ENCODE measurements at regions not wholly inside any gene's neighbourhood (a gene's known extent, or its start where the extent isn't known, plus 50 kb on each side); places are given as distances from the start of the nearest gene placed in this dataset.

GRCh38 chr5:111656580-111656979 lies 100.4 kb downstream of the NREP start:
- no peak overlapping the region for H3K4me3 ChIP-seq (ENCODE audit: low read depth, low read length)
- H3K14ac ChIP-seq (ENCODE audit: low read length), result no peak overlapping the region
- H2AK5ac ChIP-seq (ENCODE audit: low read length), result no peak overlapping the region
- no peaks in the 10 kb centered on the region for H3K27me3 ChIP-seq (ENCODE audit: insufficient read depth, low read length)
- H3K9me3 ChIP-seq (ENCODE audit: insufficient read depth, low read depth, low read length), result peaks cover 7% of the 10 kb centered on the region
- no peak overlapping the region for H3K18ac ChIP-seq (ENCODE audit: low read length)
- no peak overlapping the region for H4K12ac ChIP-seq (ENCODE audit: low read depth, low read length)
- no peak for DNase-seq
- H3K4ac ChIP-seq (ENCODE audit: low read depth, low read length), result no peak overlapping the region
- no peaks in the 10 kb centered on the region for H3K4me1 ChIP-seq (ENCODE audit: control insufficient read depth in 1 of 2, insufficient read depth in 2 of 2, low read length in 2 of 2)
- no peak overlapping the region for H4K91ac ChIP-seq (ENCODE audit: low read depth, low read length)
- no peak overlapping the region for H2AFZ ChIP-seq (ENCODE audit: insufficient read depth, low read length, poor library complexity)
- H3K27ac ChIP-seq (ENCODE audit: low read depth, low read length), result no peak overlapping the region
- H4K8ac ChIP-seq (ENCODE audit: low read depth, low read length), result no peak overlapping the region
- WGBS (ENCODE audit: extremely low coverage, insufficient coverage, insufficient read length), result no CpG with 5 or more reads among the region's 2 CpGs
- H3K23ac ChIP-seq (ENCODE audit: low read length), result no peak overlapping the region
- no peaks in the 10 kb centered on the region for H3K79me1 ChIP-seq (ENCODE audit: low read length)
- H3K79me2 ChIP-seq (ENCODE audit: control insufficient read depth, insufficient read depth, low read length, poor library complexity), result no peaks in the 10 kb centered on the region
- H3K36me3 ChIP-seq (ENCODE audit: control insufficient read depth in 1 of 2, insufficient read depth in 2 of 2, low read length in 2 of 2), result peaks cover 0 to 2% of the 10 kb centered on the region in 2 experiments
- no peak overlapping the region for H2BK120ac ChIP-seq (ENCODE audit: insufficient read depth, low read length, poor library complexity)
- no peak overlapping the region for H3K9ac ChIP-seq (ENCODE audit: low read length)
- H2BK5ac ChIP-seq (ENCODE audit: low read depth, low read length, poor library complexity), result no peak overlapping the region
- no peak overlapping the region for H3K4me2 ChIP-seq (ENCODE audit: low read length)
- H2BK12ac ChIP-seq (ENCODE audit: low read length), result no peak overlapping the region

DNA sequence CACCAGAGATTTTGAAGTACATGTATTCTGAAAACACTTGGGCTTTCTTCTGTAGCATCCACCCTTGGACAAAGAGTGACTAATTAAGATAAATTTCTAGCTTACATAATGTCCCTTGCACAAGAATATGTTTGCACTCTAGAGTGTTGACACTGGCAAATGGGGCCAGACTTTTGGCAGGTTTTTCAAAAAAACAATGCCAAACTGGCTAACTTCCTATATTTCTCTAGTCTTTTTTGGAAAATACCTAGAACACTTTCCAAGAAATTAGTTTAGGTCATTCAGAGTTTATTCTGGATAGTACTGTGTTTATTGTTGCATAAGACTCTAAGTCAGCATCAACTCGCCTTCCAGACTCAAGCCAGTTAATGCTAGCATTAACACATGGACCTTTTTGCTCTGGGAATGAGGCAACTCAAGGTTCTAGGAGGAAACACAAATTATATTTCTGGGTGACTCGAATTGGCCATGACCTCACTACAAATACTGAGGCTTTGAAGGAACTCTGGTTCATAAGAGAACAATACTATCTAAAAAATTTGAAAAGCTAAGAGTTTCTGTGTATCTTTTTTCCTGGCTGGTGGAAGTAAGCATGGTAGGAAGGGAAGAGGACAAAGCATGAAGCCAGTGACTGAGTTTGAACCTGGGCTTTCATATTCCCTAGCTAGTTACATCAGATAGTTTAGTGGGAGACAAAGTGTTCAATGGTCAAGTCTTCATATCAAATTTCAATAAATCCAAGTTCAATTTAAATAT lies 101.6 kb downstream of the NREP start:
- H3K9me3 ChIP-seq (ENCODE audit: insufficient read depth, low read depth, low read length), result peaks cover 2% of the 10 kb centered on the region
- H3K79me2 ChIP-seq (ENCODE audit: control insufficient read depth, insufficient read depth, low read length, poor library complexity), result no peaks in the 10 kb centered on the region
- H3K14ac ChIP-seq (ENCODE audit: low read length), result no peak overlapping the region
- peak in 1 of 2 donors; percentile 6 for DNase-seq
- no peak overlapping the region for H3K4me3 ChIP-seq (ENCODE audit: low read depth, low read length)
- no peaks in the 10 kb centered on the region for H3K79me1 ChIP-seq (ENCODE audit: low read length)
- no peak overlapping the region for H3K4ac ChIP-seq (ENCODE audit: low read depth, low read length)
- no peak overlapping the region for H4K8ac ChIP-seq (ENCODE audit: low read depth, low read length)
- no peak overlapping the region for H3K4me2 ChIP-seq (ENCODE audit: low read length)
- H2AK5ac ChIP-seq (ENCODE audit: low read length), result no peak overlapping the region
- no peak overlapping the region for H3K9ac ChIP-seq (ENCODE audit: low read length)
- no peak overlapping the region for H3K23ac ChIP-seq (ENCODE audit: low read length)
- H3K27ac ChIP-seq (ENCODE audit: low read depth, low read length), result no peak overlapping the region
- H2AFZ ChIP-seq (ENCODE audit: insufficient read depth, low read length, poor library complexity), result no peak overlapping the region
- H3K27me3 ChIP-seq (ENCODE audit: insufficient read depth, low read length), result no peaks in the 10 kb centered on the region
- no peak overlapping the region for H2BK120ac ChIP-seq (ENCODE audit: insufficient read depth, low read length, poor library complexity)
- H3K18ac ChIP-seq (ENCODE audit: low read length), result no peak overlapping the region
- H3K36me3 ChIP-seq (ENCODE audit: control insufficient read depth in 1 of 2, insufficient read depth in 2 of 2, low read length in 2 of 2), result no peaks in the 10 kb centered on the region
- H3K4me1 ChIP-seq (ENCODE audit: control insufficient read depth in 1 of 2, insufficient read depth in 2 of 2, low read length in 2 of 2), result no peaks in the 10 kb centered on the region
- H2BK12ac ChIP-seq (ENCODE audit: low read length), result no peak overlapping the region
- H2BK5ac ChIP-seq (ENCODE audit: low read depth, low read length, poor library complexity), result no peak overlapping the region
- H4K91ac ChIP-seq (ENCODE audit: low read depth, low read length), result no peak overlapping the region
- H4K12ac ChIP-seq (ENCODE audit: low read depth, low read length), result no peak overlapping the region
- WGBS (ENCODE audit: extremely low coverage, insufficient coverage, insufficient read length), result no CpG with 5 or more reads among the region's 2 CpGs

- Histone ChIP-seq H3K4ac (ENCODE audit: low read depth, low read length) (no peak overlapping the region), H3K9ac (ENCODE audit: low read length) (no peak overlapping the region), H2BK12ac (ENCODE audit: low read length) (no peak overlapping the region), H3K79me1 (ENCODE audit: low read length) (no peaks in the 10 kb centered on the region), H3K27me3 (ENCODE audit: insufficient read depth, low read length) (no peaks in the 10 kb centered on the region), H4K12ac (ENCODE audit: low read depth, low read length) (no peak overlapping the region), H3K4me2 (ENCODE audit: low read length) (no peak overlapping the region), H3K14ac (ENCODE audit: low read length) (no peak overlapping the region), H3K79me2 (ENCODE audit: control insufficient read depth, insufficient read depth, low read length, poor library complexity) (no peaks in the 10 kb centered on the region), H3K4me3 (ENCODE audit: low read depth, low read length) (no peak overlapping the region), H3K4me1 (ENCODE audit: control insufficient read depth in 1 of 2, insufficient read depth in 2 of 2, low read length in 2 of 2) (no peaks in the 10 kb centered on the region), H4K8ac (ENCODE audit: low read depth, low read length) (no peak overlapping the region), H3K23ac (ENCODE audit: low read length) (no peak overlapping the region), H3K27ac (ENCODE audit: low read depth, low read length) (no peak overlapping the region), H2BK5ac (ENCODE audit: low read depth, low read length, poor library complexity) (no peak overlapping the region), H3K9me3 (ENCODE audit: insufficient read depth, low read depth, low read length) (peaks cover 2% of the 10 kb centered on the region), H2BK120ac (ENCODE audit: insufficient read depth, low read length, poor library complexity) (no peak overlapping the region), H3K18ac (ENCODE audit: low read length) (no peak overlapping the region), H2AK5ac (ENCODE audit: low read length) (no peak overlapping the region), H3K36me3 (ENCODE audit: control insufficient read depth in 1 of 2, insufficient read depth in 2 of 2, low read length in 2 of 2) (no peaks in the 10 kb centered on the region), H4K91ac (ENCODE audit: low read depth, low read length) (no peak overlapping the region), H2AFZ (ENCODE audit: insufficient read depth, low read length, poor library complexity) (no peak overlapping the region)
- no peak for DNase-seq
- no CpG with 5 or more reads among the region's 6 CpGs for WGBS (ENCODE audit: extremely low coverage, insufficient coverage, insufficient read length)
Measured at GRCh38 chr5:111653408-111653807, 103.6 kb downstream of the NREP start.

GRCh38 chr5:111649516-111649915 lies 107.5 kb downstream of the NREP start:
- Histone ChIP-seq H3K18ac (ENCODE audit: low read length) (no peak overlapping the region), H3K23ac (ENCODE audit: low read length) (no peak overlapping the region)
- WGBS (ENCODE audit: extremely low coverage, insufficient coverage, insufficient read length), result no CpG with 5 or more reads among the region's 1 CpG

More at GRCh38 chr5:111649516-111649915, 107.5 kb downstream of the NREP start:
- Histone ChIP-seq H3K4me1 (ENCODE audit: control insufficient read depth in 1 of 2, insufficient read depth in 2 of 2, low read length in 2 of 2) (no peaks in the 10 kb centered on the region), H2AK5ac (ENCODE audit: low read length) (no peak overlapping the region), H3K36me3 (ENCODE audit: control insufficient read depth in 1 of 2, insufficient read depth in 2 of 2, low read length in 2 of 2) (no peaks in the 10 kb centered on the region), H3K9me3 (ENCODE audit: insufficient read depth, low read depth, low read length) (peaks cover 2% of the 10 kb centered on the region), H3K27ac (ENCODE audit: low read depth, low read length) (no peak overlapping the region), H3K4me3 (ENCODE audit: low read depth, low read length) (no peak overlapping the region), H2BK12ac (ENCODE audit: low read length) (no peak overlapping the region), H3K4me2 (ENCODE audit: low read length) (no peak overlapping the region), H3K9ac (ENCODE audit: low read length) (no peak overlapping the region), H3K14ac (ENCODE audit: low read length) (no peak overlapping the region), H4K8ac (ENCODE audit: low read depth, low read length) (no peak overlapping the region), H2BK120ac (ENCODE audit: insufficient read depth, low read length, poor library complexity) (no peak overlapping the region), H3K4ac (ENCODE audit: low read depth, low read length) (no peak overlapping the region), H4K12ac (ENCODE audit: low read depth, low read length) (no peak overlapping the region), H3K79me2 (ENCODE audit: control insufficient read depth, insufficient read depth, low read length, poor library complexity) (no peaks in the 10 kb centered on the region), H2BK5ac (ENCODE audit: low read depth, low read length, poor library complexity) (no peak overlapping the region), H2AFZ (ENCODE audit: insufficient read depth, low read length, poor library complexity) (no peak overlapping the region), H4K91ac (ENCODE audit: low read depth, low read length) (no peak overlapping the region), H3K27me3 (ENCODE audit: insufficient read depth, low read length) (no peaks in the 10 kb centered on the region), H3K79me1 (ENCODE audit: low read length) (no peaks in the 10 kb centered on the region)
- DNase-seq, result no peak
